ENCODE measurements at regions not wholly inside any gene's neighbourhood (a gene's known extent, or its start where the extent isn't known, plus 50 kb on each side); places are given as distances from the start of the nearest gene placed in this dataset.

DNA sequence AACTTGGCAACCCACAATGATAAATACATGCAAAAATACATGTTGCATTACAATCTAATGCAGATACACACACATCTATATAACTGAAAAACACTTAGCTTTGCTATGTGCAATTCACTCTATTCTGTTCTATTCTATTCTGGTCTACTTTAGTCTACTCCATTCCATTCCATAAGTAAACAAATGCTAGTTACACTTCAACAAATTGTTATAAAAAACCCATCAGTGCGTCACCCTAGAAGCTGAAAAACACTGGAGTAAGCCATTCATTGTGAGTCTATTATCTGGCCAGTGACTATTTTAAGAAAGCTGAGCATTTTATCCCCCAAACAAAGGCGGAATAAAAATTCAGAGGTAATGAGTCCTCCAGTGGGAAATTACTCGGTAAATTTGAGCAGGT lies 315.7 kb upstream of the EPHA7 start:
- TF ChIP-seq, protein P1, sequence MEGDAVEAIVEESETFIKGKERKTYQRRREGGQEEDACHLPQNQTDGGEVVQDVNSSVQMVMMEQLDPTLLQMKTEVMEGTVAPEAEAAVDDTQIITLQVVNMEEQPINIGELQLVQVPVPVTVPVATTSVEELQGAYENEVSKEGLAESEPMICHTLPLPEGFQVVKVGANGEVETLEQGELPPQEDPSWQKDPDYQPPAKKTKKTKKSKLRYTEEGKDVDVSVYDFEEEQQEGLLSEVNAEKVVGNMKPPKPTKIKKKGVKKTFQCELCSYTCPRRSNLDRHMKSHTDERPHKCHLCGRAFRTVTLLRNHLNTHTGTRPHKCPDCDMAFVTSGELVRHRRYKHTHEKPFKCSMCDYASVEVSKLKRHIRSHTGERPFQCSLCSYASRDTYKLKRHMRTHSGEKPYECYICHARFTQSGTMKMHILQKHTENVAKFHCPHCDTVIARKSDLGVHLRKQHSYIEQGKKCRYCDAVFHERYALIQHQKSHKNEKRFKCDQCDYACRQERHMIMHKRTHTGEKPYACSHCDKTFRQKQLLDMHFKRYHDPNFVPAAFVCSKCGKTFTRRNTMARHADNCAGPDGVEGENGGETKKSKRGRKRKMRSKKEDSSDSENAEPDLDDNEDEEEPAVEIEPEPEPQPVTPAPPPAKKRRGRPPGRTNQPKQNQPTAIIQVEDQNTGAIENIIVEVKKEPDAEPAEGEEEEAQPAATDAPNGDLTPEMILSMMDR (IDR thresholded peaks at IDR 0.05; ENCODE audit: poor library complexity), result no peak
- no peak for TF ChIP-seq EZH2phosphoT487 (IDR thresholded peaks at IDR 0.05; ENCODE audit: low read depth, severe bottlenecking, unreplicated experiment)
- no peak for TF ChIP-seq EZH2 (IDR thresholded peaks at IDR 0.05; ENCODE audit: borderline replicate concordance)
